HEK293T (cell line): ENCODE measurements at regions not wholly inside any gene's neighbourhood (a gene's known extent, or its start where the extent isn't known, plus 50 kb on each side); places are given as distances from the start of the nearest gene placed in this dataset.

Source experiments
- ELF4 ChIP-seq: fragments of 450-650 bp; IDR thresholded peaks from 2 replicates; pipeline ENCODE4 v1.6.1; 2017; ENCODE audit warnings: antibody characterized with exemption
- FOXK2 ChIP-seq: fragments of 450-650 bp; IDR thresholded peaks from 2 replicates; pipeline ENCODE4 v1.6.1; 2016; ENCODE audit warnings: mild to moderate bottlenecking
- FOXM1 ChIP-seq: fragments of 450-650 bp; IDR thresholded peaks from 2 replicates; pipeline ENCODE4 v1.6.1; 2017; ENCODE audit warnings: mild to moderate bottlenecking, borderline replicate concordance
- SP1 ChIP-seq: fragments of 450-650 bp; IDR thresholded peaks from 2 replicates; pipeline ENCODE4 v1.6.1; 2017
- ZNF384 ChIP-seq: fragments of 450-650 bp; IDR thresholded peaks from 2 replicates; pipeline ENCODE4 v1.6.1; 2016

DNA sequence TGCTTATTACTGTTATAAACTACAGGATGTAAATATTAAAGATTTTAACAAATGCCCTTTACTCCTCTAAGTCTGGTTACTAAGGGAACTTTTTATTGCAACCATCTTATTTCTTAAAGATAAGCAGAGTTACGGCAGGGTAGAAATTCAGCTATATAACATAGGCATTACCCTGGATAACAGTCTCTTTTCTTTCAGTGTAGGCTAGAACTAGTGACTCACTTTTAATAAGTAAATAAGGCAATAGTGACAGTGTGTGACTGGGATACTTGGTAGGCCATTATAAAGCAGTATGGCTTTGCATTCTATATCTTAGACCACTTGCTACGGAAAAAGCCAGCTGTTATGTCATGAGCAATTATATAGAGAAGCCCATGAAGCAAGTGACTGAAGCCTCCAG lies 1041.0 kb upstream of the NRXN1 start:
- TF ChIP-seq ZNF384 = no peak
- no peak for TF ChIP-seq FOXK2
- no peak for TF ChIP-seq FOXM1
- no peak for TF ChIP-seq SP1
- TF ChIP-seq ELF4 = no peak
